Activated CD8-positive, alpha-beta T cell treated with anti-CD3 and anti-CD28 coated beads, Interleukin-2, amount 10 ng/mL, durations not matched to agents 7 days and 5 days (primary cell): ENCODE measurements at regions not wholly inside any gene's neighbourhood (a gene's known extent, or its start where the extent isn't known, plus 50 kb on each side); places are given as distances from the start of the nearest gene placed in this dataset.
"Not testable (repeated sequence)": the region's sequence is repeated elsewhere in the genome, so short reads cannot be mapped to it uniquely, and the experiment has no call there.

Experiments used
- ATAC-seq: fragments of 150-1000 bp; cut with Tn5 transposase; one replicate; pipeline ENCODE4 v1.10.0; 2021; ENCODE audit warnings: moderate library complexity
- CTCF ChIA-PET: fragments of 350-600 bp; sonication (Branson Sonifier 250); formaldehyde crosslinking; loops from one replicate; lab custom pipeline; 2021; ENCODE audit warnings: antibody characterized with exemption; lab: Charles Lee
- POLR2A ChIA-PET: fragments of 350-600 bp; sonication (Branson Sonifier 250); formaldehyde crosslinking; loops from one replicate; lab custom pipeline; 2021; ENCODE audit warnings: antibody characterized with exemption; lab: Charles Lee
- DNase-seq: peaks from one replicate; pipeline ENCODE4 v3.0.0-alpha.2; 2020
- H3K27ac Mint-ChIP-seq: one replicate; pipeline ENCODE4 v1.8.0; 2021; ENCODE audit warnings: mild to moderate bottlenecking, mixed read lengths
- H3K27me3 Mint-ChIP-seq: one replicate; pipeline ENCODE4 v1.8.0; 2021; ENCODE audit warnings: low read depth, mixed read lengths
- H3K36me3 Mint-ChIP-seq: one replicate; pipeline ENCODE4 v1.8.0; 2021; ENCODE audit warnings: low read depth, mixed read lengths
- H3K4me1 Mint-ChIP-seq: one replicate; pipeline ENCODE4 v1.8.0; 2021; ENCODE audit warnings: low read depth, mixed read lengths
- H3K4me3 Mint-ChIP-seq: one replicate; pipeline ENCODE4 v1.8.0; 2021; ENCODE audit warnings: mild to moderate bottlenecking, mixed read lengths
- H3K9me3 Mint-ChIP-seq: one replicate; pipeline ENCODE4 v1.8.0; 2022; ENCODE audit warnings: mixed read lengths; ENCODE audit not compliant: insufficient read depth

- CTCF ChIA-PET, H3K27me3 Mint-ChIP-seq, ATAC-seq, DNase-seq, H3K36me3 Mint-ChIP-seq, H3K27ac Mint-ChIP-seq, POLR2A ChIA-PET, H3K4me1 Mint-ChIP-seq, H3K4me3 Mint-ChIP-seq, H3K9me3 Mint-ChIP-seq: not testable (repeated sequence)
These were observed 195.7 kb upstream of the HAAO start for GRCh38 chr2:42988055-42988454.

GRCh38 chr2:42987112-42987922, 194.9 kb upstream of the HAAO start:
- Mint-ChIP-seq H3K4me3 (no peak overlapping the region), H3K9me3 (no peaks in the 10 kb centered on the region), H3K4me1 (no peaks in the 10 kb centered on the region), H3K27me3 (no peaks in the 10 kb centered on the region), H3K36me3 (no peaks in the 10 kb centered on the region), H3K27ac (no peak overlapping the region)
- ATAC-seq = no peak
- ChIA-PET CTCF (interaction anchor here (0.6 kb wide), 1 partner anchor 240 kb away, joined by 3 read pairs; no protein-coding TSS in a partner anchor), POLR2A (interaction anchor here (0.7 kb wide), 1 partner anchor 32 kb away, joined by 3 read pairs; no protein-coding TSS in a partner anchor)
- DNase-seq = no peak

GRCh38 chr2:42984617-42985016, 192.2 kb upstream of the HAAO start:
- Mint-ChIP-seq H3K4me3 (no peak overlapping the region), H3K36me3 (no peaks in the 10 kb centered on the region), H3K4me1 (no peaks in the 10 kb centered on the region), H3K27ac (no peak overlapping the region), H3K27me3 (no peaks in the 10 kb centered on the region), H3K9me3 (no peaks in the 10 kb centered on the region)
- ATAC-seq = no peak
- ChIA-PET CTCF (no interaction called here), POLR2A (no interaction called here)
- DNase-seq = no peak

- no peak for ATAC-seq
- no peak for DNase-seq
- Mint-ChIP-seq H3K27ac (no peak overlapping the region), H3K36me3 (no peaks in the 10 kb centered on the region), H3K9me3 (no peaks in the 10 kb centered on the region), H3K4me3 (no peak overlapping the region), H3K27me3 (no peaks in the 10 kb centered on the region), H3K4me1 (no peaks in the 10 kb centered on the region)
- ChIA-PET POLR2A (no interaction called here), CTCF (no interaction called here)
These were observed 191.7 kb upstream of the HAAO start for GRCh38 chr2:42984081-42984480.

- ATAC-seq (no peak), DNase-seq (no peak)
- H3K27me3 Mint-ChIP-seq = peaks cover 5% of the 10 kb centered on the region
- peaks cover 4% of the 10 kb centered on the region for H3K4me1 Mint-ChIP-seq
- POLR2A ChIA-PET = no interaction called here
- H3K27ac Mint-ChIP-seq = no peak overlapping the region
- CTCF ChIA-PET = no interaction called here
- no peaks in the 10 kb centered on the region for H3K9me3 Mint-ChIP-seq
- H3K36me3 Mint-ChIP-seq = no peaks in the 10 kb centered on the region
- H3K4me3 Mint-ChIP-seq = no peak overlapping the region
These were observed 188.5 kb upstream of the HAAO start for GRCh38 chr2:42980764-42981416.

- ChIA-PET POLR2A (no interaction called here), CTCF (interaction anchor here (1.2 kb wide), 1 partner anchor 504 kb away, joined by 4 read pairs; no protein-coding TSS in a partner anchor)
- H3K9me3 Mint-ChIP-seq = no peaks in the 10 kb centered on the region
- H3K4me3 Mint-ChIP-seq = no peak overlapping the region
- H3K4me1 Mint-ChIP-seq = peaks cover 4% of the 10 kb centered on the region
- H3K27ac Mint-ChIP-seq = no peak overlapping the region
- no peak for ATAC-seq
- H3K36me3 Mint-ChIP-seq = no peaks in the 10 kb centered on the region
- no peak for DNase-seq
- peaks cover 5% of the 10 kb centered on the region for H3K27me3 Mint-ChIP-seq
These were observed 187.7 kb upstream of the HAAO start for GRCh38 chr2:42979870-42980763.

- no peak overlapping the region for H3K27ac Mint-ChIP-seq
- H3K27me3 Mint-ChIP-seq = peaks cover 5% of the 10 kb centered on the region
- CTCF ChIA-PET = interaction anchor here (1.2 kb wide), 1 partner anchor 505 kb away, joined by 4 read pairs; no protein-coding TSS in a partner anchor
- no peak overlapping the region for H3K4me3 Mint-ChIP-seq
- ATAC-seq (no peak), DNase-seq (no peak)
- no peaks in the 10 kb centered on the region for H3K9me3 Mint-ChIP-seq
- peaks cover 4% of the 10 kb centered on the region for H3K4me1 Mint-ChIP-seq
- POLR2A ChIA-PET = no interaction called here
- H3K36me3 Mint-ChIP-seq = no peaks in the 10 kb centered on the region
These were observed 187.1 kb upstream of the HAAO start for GRCh38 chr2:42979416-42979869.

- DNase-seq = no peak
These were observed 186.6 kb upstream of the HAAO start for GRCh38 chr2:42978887-42979415.

GRCh38 chr2:42978175-42978886, 185.9 kb upstream of the HAAO start:
- no peaks in the 10 kb centered on the region for H3K36me3 Mint-ChIP-seq
- ChIA-PET POLR2A (interaction anchor here (0.8 kb wide), 1 partner anchor 248 kb away, joined by 4 read pairs; no protein-coding TSS in a partner anchor), CTCF (interaction anchor here (0.8 to 8.5 kb wide), 3 partner anchors 81 to 507 kb away, joined by 3 to 76 read pairs (median 4); partner anchors contain the start of gene ZFP36L2)
- H3K27ac Mint-ChIP-seq = no peak overlapping the region
- ATAC-seq (no peak), DNase-seq (no peak)
- H3K27me3 Mint-ChIP-seq = peaks cover 5% of the 10 kb centered on the region
- no peak overlapping the region for H3K4me3 Mint-ChIP-seq
- H3K9me3 Mint-ChIP-seq = no peaks in the 10 kb centered on the region
- H3K4me1 Mint-ChIP-seq = peaks cover 4% of the 10 kb centered on the region

More at GRCh38 chr2:42978887-42979415, 186.6 kb upstream of the HAAO start:
- Mint-ChIP-seq H3K27me3 (peaks cover 5% of the 10 kb centered on the region), H3K27ac (no peak overlapping the region), H3K36me3 (no peaks in the 10 kb centered on the region), H3K4me1 (peaks cover 4% of the 10 kb centered on the region), H3K4me3 (no peak overlapping the region), H3K9me3 (no peaks in the 10 kb centered on the region)
- CTCF ChIA-PET = interaction anchor here (1.2 to 8.5 kb wide), 2 partner anchors 249 to 505 kb away, joined by 4 to 76 read pairs; partner anchors contain the start of gene ZFP36L2
- ATAC-seq = no peak
- POLR2A ChIA-PET = no interaction called here

GRCh38 chr2:42977270-42978174, 185.1 kb upstream of the HAAO start:
- ChIA-PET POLR2A (interaction anchor here (0.8 kb wide), 1 partner anchor 249 kb away, joined by 4 read pairs; no protein-coding TSS in a partner anchor), CTCF (interaction anchor here (0.8 to 8.5 kb wide), 3 partner anchors 82 to 507 kb away, joined by 3 to 76 read pairs (median 4); partner anchors contain the start of gene ZFP36L2)

More at GRCh38 chr2:42977270-42978174, 185.1 kb upstream of the HAAO start:
- H3K27ac Mint-ChIP-seq = no peak overlapping the region
- DNase-seq (no peak), ATAC-seq (no peak)
- H3K4me3 Mint-ChIP-seq = no peak overlapping the region
- H3K4me1 Mint-ChIP-seq = peaks cover 7% of the 10 kb centered on the region
- H3K27me3 Mint-ChIP-seq = peaks cover 5% of the 10 kb centered on the region
- no peaks in the 10 kb centered on the region for H3K36me3 Mint-ChIP-seq
- H3K9me3 Mint-ChIP-seq = no peaks in the 10 kb centered on the region
